Stomach (tissue), 4 donors: ENCODE measurements at regions not wholly inside any gene's neighbourhood (a gene's known extent, or its start where the extent isn't known, plus 50 kb on each side); places are given as distances from the start of the nearest gene placed in this dataset.

Source experiments
- CTCF ChIP-seq, 7 experiments: fragments of 450-650 bp in 4 of 7; fragments of 200-600 bp in 3 of 7; sonication (generic) in 3 of 7; IDR thresholded peaks; one replicate each; pipeline ENCODE4 v1.5.1; 2016 to 2019; ENCODE audit warnings: antibody characterized with exemption in 7 of 7, control low read depth in 2 of 7, mild to moderate bottlenecking in 1 of 7
- POLR2A ChIP-seq, 4 donors: fragments of 450-650 bp; IDR thresholded peaks; one replicate each; pipeline ENCODE4 v1.6.1; 2016; ENCODE audit warnings: antibody characterized with exemption in 4 of 4, control low read depth in 2 of 4, mild to moderate bottlenecking in 1 of 4, moderate library complexity in 1 of 4
- POLR2AphosphoS5 ChIP-seq, 3 donors: sonication (generic); formaldehyde crosslinking; IDR thresholded peaks; one replicate each; pipeline ENCODE4 v1.6.1; 2016; ENCODE audit warnings: antibody characterized with exemption in 3 of 3

GRCh38 chr9:88890546-88890945 lies 100.7 kb upstream of the S1PR3 start:
- TF ChIP-seq CTCF (IDR thresholded peaks at IDR 0.05): no peak
- TF ChIP-seq POLR2A (IDR thresholded peaks at IDR 0.05): no peak
- no peak for TF ChIP-seq POLR2AphosphoS5 (IDR thresholded peaks at IDR 0.05)
